IMR-90 (cell line): ENCODE measurements at regions not wholly inside any gene's neighbourhood (a gene's known extent, or its start where the extent isn't known, plus 50 kb on each side); places are given as distances from the start of the nearest gene placed in this dataset.

Source experiments
- CEBPB ChIP-seq: IDR thresholded peaks from 2 replicates; pipeline ENCODE4 v1.6.1; 2012; ENCODE audit warnings: low read depth, low read length, improper control_type of control experiment
- CHD1 ChIP-seq: IDR thresholded peaks from 2 replicates; pipeline ENCODE4 v1.6.1; 2012; ENCODE audit warnings: low read depth, low read length, improper control_type of control experiment
- CTCF ChIP-seq: conservative IDR thresholded peaks from 2 replicates; pipeline ENCODE4 v1.5.1; 2012; ENCODE audit warnings: mild to moderate bottlenecking, low read depth, low read length, improper control_type of control experiment
- ELK1 ChIP-seq: fragments of 150-350 bp; IDR thresholded peaks from 2 replicates; pipeline ENCODE4 v1.6.1; 2016; ENCODE audit warnings: low read depth, mild to moderate bottlenecking, low read length, moderate library complexity, borderline replicate concordance
- FOS ChIP-seq: fragments of 150-350 bp; IDR thresholded peaks from 2 replicates; pipeline ENCODE4 v1.6.1; 2016; ENCODE audit warnings: low read depth, low read length
- MAFK ChIP-seq: IDR thresholded peaks from 2 replicates; pipeline ENCODE4 v1.6.1; 2012; ENCODE audit warnings: low read depth, low read length, improper control_type of control experiment
- MAZ ChIP-seq: IDR thresholded peaks from 2 replicates; pipeline ENCODE4 v1.6.1; 2012; ENCODE audit warnings: low read depth, mild to moderate bottlenecking, low read length, improper control_type of control experiment, moderate library complexity, borderline replicate concordance
- MXI1 ChIP-seq: IDR thresholded peaks from 2 replicates; pipeline ENCODE4 v1.6.1; 2012; ENCODE audit warnings: low read depth, mild to moderate bottlenecking, low read length, moderate library complexity, borderline replicate concordance
- POLR2A ChIP-seq: IDR thresholded peaks from 2 replicates; pipeline ENCODE4 v1.6.1; 2012; ENCODE audit warnings: mild to moderate bottlenecking, low read depth, low read length
- RAD21 ChIP-seq: IDR thresholded peaks from 2 replicates; pipeline ENCODE4 v1.6.1; 2012; ENCODE audit warnings: low read length, improper control_type of control experiment
- RCOR1 ChIP-seq: IDR thresholded peaks from 2 replicates; pipeline ENCODE4 v1.6.1; 2012; ENCODE audit warnings: mild to moderate bottlenecking, low read length, improper control_type of control experiment; ENCODE audit not compliant: insufficient replicate concordance
- RFX5 ChIP-seq: IDR thresholded peaks from 2 replicates; pipeline ENCODE4 v1.8.0; 2012; ENCODE audit warnings: low read depth, mild to moderate bottlenecking, low read length, moderate library complexity
- SMC3 ChIP-seq: fragments of 150-350 bp; IDR thresholded peaks from 2 replicates; pipeline ENCODE4 v1.6.1; 2016; ENCODE audit warnings: low read depth, mild to moderate bottlenecking, antibody characterized with exemption, low read length, moderate library complexity
- USF2 ChIP-seq: fragments of 150-350 bp; IDR thresholded peaks from 2 replicates; pipeline ENCODE4 v1.6.1; 2017; ENCODE audit warnings: mild to moderate bottlenecking, antibody characterized with exemption, low read length, low read depth

GRCh38 chr4:167842487-167842886 lies 249.8 kb upstream of the ANXA10 start:
- no peak for TF ChIP-seq RCOR1
- no peak for TF ChIP-seq CTCF
- TF ChIP-seq ELK1: no peak
- TF ChIP-seq SMC3: no peak
- TF ChIP-seq RFX5: no peak
- no peak for TF ChIP-seq MAFK
- no peak for TF ChIP-seq MAZ
- TF ChIP-seq RAD21: no peak
- TF ChIP-seq CHD1: no peak
- no peak for TF ChIP-seq USF2
- no peak for TF ChIP-seq MXI1
- TF ChIP-seq FOS: no peak
- TF ChIP-seq POLR2A: no peak
- peak; percentile 76 for TF ChIP-seq CEBPB
